ENCODE measurements at regions not wholly inside any gene's neighbourhood (a gene's known extent, or its start where the extent isn't known, plus 50 kb on each side); places are given as distances from the start of the nearest gene placed in this dataset.

DNA sequence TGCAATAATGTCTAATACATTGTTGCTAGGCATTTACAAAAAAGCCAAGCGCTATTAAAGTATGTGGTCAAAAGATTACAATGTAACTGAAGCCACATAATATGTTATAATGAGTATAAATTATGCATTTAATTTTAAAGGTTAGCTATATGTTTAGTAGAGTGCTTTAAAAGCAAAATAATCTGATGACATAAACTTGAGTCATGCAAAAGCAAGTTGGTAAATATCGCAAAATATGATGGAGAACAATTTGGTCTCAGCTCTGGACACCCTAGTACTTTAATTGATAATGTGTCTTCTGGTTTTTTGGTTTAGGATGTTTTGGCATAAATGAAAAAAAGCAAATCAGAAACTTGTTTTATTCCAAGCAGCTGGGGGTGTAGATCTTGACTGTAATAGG is 188.6 kb upstream of the RREB1 start:
- no peak for DNase-seq
- Histone ChIP-seq H4K20me1 (ENCODE audit: insufficient read depth, low read length) (no peaks in the 10 kb centered on the region), H3K79me2 (ENCODE audit: insufficient read depth, low read length) (no peaks in the 10 kb centered on the region), H3K27me3 (ENCODE audit: control insufficient read depth in 2 of 2, insufficient read depth in 2 of 2, low read length in 2 of 2) (no peaks in the 10 kb centered on the region), H3K9me3 (replicated peaks in 1 of 2; ENCODE audit: control insufficient read depth in 1 of 2, insufficient read depth in 1 of 2, low read length in 2 of 2) (peaks cover 0 to 5% of the 10 kb centered on the region in 2 donors), H3K4me3 (replicated peaks in 1 of 3; ENCODE audit: low read depth in 2 of 3, low read length in 3 of 3) (no peak overlapping the region), H3K36me3 (replicated peaks in 1 of 2; ENCODE audit: control insufficient read depth in 1 of 2, insufficient read depth in 2 of 2, low read length in 2 of 2) (no peaks in the 10 kb centered on the region), H3K9ac (ENCODE audit: insufficient read depth, low read length, poor library complexity, severe bottlenecking) (no peak overlapping the region), H2AFZ (ENCODE audit: insufficient read depth, low read depth, low read length, poor library complexity, severe bottlenecking) (no peak overlapping the region), H3K4me1 (ENCODE audit: control insufficient read depth in 1 of 2, insufficient read depth in 2 of 2, low read length in 2 of 2) (peaks cover 29 to 33% of the 10 kb centered on the region in 2 donors), H3K4me2 (replicated peaks; ENCODE audit: extremely low read depth, low read length, poor library complexity, severe bottlenecking) (no peak overlapping the region), H3K27ac (ENCODE audit: low read depth in 1 of 2, low read length in 2 of 2) (no peak overlapping the region)
- intact Hi-C loops (cut with micrococcal nuclease): no loop called here
- Mint-ChIP-seq H3K9me3 (peaks cover 0 to 3% (median 2%) of the 10 kb centered on the region in 7 donors), H3K36me3 (no peaks in the 10 kb centered on the region), H3K4me1 (peaks cover 37% of the 10 kb centered on the region), H3K27me3 (ENCODE audit: low read depth in 3 of 3) (peaks cover 0 to 5% (median 0%) of the 10 kb centered on the region in 3 donors), H3K4me3 (no peak overlapping the region), H3K27ac (no peak overlapping the region)
- TF ChIP-seq, protein P1, sequence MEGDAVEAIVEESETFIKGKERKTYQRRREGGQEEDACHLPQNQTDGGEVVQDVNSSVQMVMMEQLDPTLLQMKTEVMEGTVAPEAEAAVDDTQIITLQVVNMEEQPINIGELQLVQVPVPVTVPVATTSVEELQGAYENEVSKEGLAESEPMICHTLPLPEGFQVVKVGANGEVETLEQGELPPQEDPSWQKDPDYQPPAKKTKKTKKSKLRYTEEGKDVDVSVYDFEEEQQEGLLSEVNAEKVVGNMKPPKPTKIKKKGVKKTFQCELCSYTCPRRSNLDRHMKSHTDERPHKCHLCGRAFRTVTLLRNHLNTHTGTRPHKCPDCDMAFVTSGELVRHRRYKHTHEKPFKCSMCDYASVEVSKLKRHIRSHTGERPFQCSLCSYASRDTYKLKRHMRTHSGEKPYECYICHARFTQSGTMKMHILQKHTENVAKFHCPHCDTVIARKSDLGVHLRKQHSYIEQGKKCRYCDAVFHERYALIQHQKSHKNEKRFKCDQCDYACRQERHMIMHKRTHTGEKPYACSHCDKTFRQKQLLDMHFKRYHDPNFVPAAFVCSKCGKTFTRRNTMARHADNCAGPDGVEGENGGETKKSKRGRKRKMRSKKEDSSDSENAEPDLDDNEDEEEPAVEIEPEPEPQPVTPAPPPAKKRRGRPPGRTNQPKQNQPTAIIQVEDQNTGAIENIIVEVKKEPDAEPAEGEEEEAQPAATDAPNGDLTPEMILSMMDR (IDR thresholded peaks at IDR 0.05): no peak
- WGBS (ENCODE audit: insufficient coverage): no CpG with 5 or more reads among the region's 2 CpGs

DNA sequence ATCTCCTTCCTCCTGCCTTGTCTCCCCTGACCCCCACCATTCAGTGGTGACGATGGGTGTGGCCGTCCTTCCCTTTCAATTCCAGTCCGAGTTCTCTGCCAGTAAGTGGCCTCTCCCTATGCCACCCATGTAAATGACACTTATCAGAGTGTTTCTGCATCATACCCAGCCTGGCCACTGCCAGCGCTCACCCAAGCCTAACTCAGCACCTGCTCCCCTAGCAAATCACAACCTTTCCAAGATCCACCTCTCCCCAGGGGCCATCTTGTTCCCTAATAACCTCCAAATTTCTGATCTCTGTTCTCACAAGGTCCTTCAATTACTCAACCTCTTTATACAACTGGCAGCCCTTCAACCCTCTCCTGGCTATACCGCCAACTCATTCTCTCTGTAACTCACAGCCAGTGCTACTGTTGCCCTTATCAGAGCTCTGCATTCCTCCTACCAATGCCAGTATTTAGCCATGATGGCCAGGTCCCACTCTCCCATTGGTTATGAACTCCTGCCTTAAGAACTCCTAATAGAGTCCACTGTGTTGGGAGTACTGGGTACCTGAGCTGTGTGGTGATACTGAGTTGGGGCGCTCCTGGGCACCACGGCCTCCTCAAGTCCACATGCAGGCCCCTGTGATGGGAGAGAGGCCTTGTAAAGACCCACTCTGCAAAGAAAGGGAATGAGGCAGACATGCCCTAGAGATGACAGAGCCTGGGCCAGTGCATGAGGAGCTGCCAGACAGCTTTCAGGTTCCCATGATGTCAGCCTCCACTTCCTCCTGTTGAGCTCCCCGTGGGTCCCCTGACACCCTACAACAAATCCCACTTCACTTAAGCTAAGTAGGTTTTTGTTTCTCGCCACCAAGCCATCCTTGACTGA is 187.4 kb upstream of the RREB1 start:
- Histone ChIP-seq H3K36me3 (replicated peaks in 1 of 2; ENCODE audit: control insufficient read depth in 1 of 2, insufficient read depth in 2 of 2, low read length in 2 of 2) (no peaks in the 10 kb centered on the region), H3K4me1 (ENCODE audit: control insufficient read depth in 1 of 2, insufficient read depth in 2 of 2, low read length in 2 of 2) (peaks cover 26 to 28% of the 10 kb centered on the region in 2 donors), H3K4me3 (replicated peaks in 1 of 3; ENCODE audit: low read depth in 2 of 3, low read length in 3 of 3) (no peak overlapping the region), H3K27ac (ENCODE audit: low read depth in 1 of 2, low read length in 2 of 2) (no peak overlapping the region), H3K27me3 (ENCODE audit: control insufficient read depth in 2 of 2, insufficient read depth in 2 of 2, low read length in 2 of 2) (no peaks in the 10 kb centered on the region), H3K9me3 (replicated peaks in 1 of 2; ENCODE audit: control insufficient read depth in 1 of 2, insufficient read depth in 1 of 2, low read length in 2 of 2) (peaks cover 0 to 5% of the 10 kb centered on the region in 2 donors), H4K20me1 (ENCODE audit: insufficient read depth, low read length) (no peaks in the 10 kb centered on the region), H3K4me2 (replicated peaks; ENCODE audit: extremely low read depth, low read length, poor library complexity, severe bottlenecking) (no peak overlapping the region), H3K9ac (ENCODE audit: insufficient read depth, low read length, poor library complexity, severe bottlenecking) (no peak overlapping the region), H3K79me2 (ENCODE audit: insufficient read depth, low read length) (no peaks in the 10 kb centered on the region), H2AFZ (ENCODE audit: insufficient read depth, low read depth, low read length, poor library complexity, severe bottlenecking) (no peak overlapping the region)
- peaks cover 0 to 3% (median 2%) of the 10 kb centered on the region in 7 donors for H3K9me3 Mint-ChIP-seq
- TF ChIP-seq, protein P1 (IDR thresholded peaks at IDR 0.05): no peak
- no peaks in the 10 kb centered on the region for H3K36me3 Mint-ChIP-seq
- DNase-seq: peak in 1 of 3 donors; percentile 24
- H3K4me3 Mint-ChIP-seq: no peak overlapping the region
- peak overlapping the region in 2 of 7 donors; percentile 56 to 60 for H3K27ac Mint-ChIP-seq
- intact Hi-C loops (cut with micrococcal nuclease): no loop called here
- peaks cover 0 to 5% (median 0%) of the 10 kb centered on the region in 3 donors for H3K27me3 Mint-ChIP-seq (ENCODE audit: low read depth in 3 of 3)
- 80% methylated on average over 9 of the region's 9 CpGs for WGBS (ENCODE audit: insufficient coverage)
- peaks cover 37% of the 10 kb centered on the region for H3K4me1 Mint-ChIP-seq

Measured in CD14-positive monocyte (primary cell).